GM12892 (cell line): ENCODE measurements at regions not wholly inside any gene's neighbourhood (a gene's known extent, or its start where the extent isn't known, plus 50 kb on each side); places are given as distances from the start of the nearest gene placed in this dataset.

Experiments used
- POLR2A ChIP-seq: IDR thresholded peaks from 2 replicates; pipeline ENCODE4 v1.6.1; 2011; ENCODE audit warnings: low read depth, low read length, control low read depth
- POLR2AphosphoS5 ChIP-seq: IDR thresholded peaks from 2 replicates; pipeline ENCODE4 v1.6.1; 2011; ENCODE audit warnings: low read depth, low read length, control low read depth
- TAF1 ChIP-seq: IDR thresholded peaks from 2 replicates; pipeline ENCODE4 v1.6.1; 2011; ENCODE audit warnings: low read depth, mild to moderate bottlenecking, control low read depth, low read length, borderline replicate concordance

DNA sequence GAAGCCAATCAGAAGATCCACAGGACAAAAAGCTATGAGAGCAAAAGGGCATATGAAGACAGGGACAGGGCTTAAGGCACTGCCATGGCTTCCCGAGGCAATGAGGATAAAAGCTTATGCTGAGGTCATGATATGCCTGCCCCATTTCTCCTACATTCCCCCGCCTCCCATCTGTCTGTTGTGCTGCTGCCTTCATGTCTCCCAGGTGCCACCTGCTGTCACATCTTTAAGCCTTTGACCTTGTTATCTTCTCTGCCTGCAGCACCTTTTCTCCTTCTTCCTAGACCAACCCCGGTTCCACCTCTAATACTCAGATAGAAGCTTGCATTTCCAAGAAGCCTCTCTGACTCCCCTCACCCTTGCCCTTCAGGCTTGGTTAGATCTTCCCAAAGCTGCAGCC, 213.8 kb downstream of the ARRDC4 start:
- TF ChIP-seq POLR2AphosphoS5 (no peak), POLR2A (no peak), TAF1 (no peak)
